Transverse colon (tissue), 4 donors: ENCODE measurements at regions not wholly inside any gene's neighbourhood (a gene's known extent, or its start where the extent isn't known, plus 50 kb on each side); places are given as distances from the start of the nearest gene placed in this dataset.

Experiments used
- DNase-seq: peaks from one replicate; pipeline ENCODE4 v3.0.0-alpha.2; 2019
- H3K27ac ChIP-seq, 4 donors: fragments of 200-600 bp; sonication (generic); 2 replicates each; pipeline ENCODE4 v1.5.1; 2016 to 2018; ENCODE audit warnings: inconsistent platforms in 4 of 4
- H3K27me3 ChIP-seq: fragments of 200-600 bp; sonication (generic); 2 replicates; pipeline ENCODE4 v1.5.1; 2017; ENCODE audit warnings: inconsistent platforms
- H3K36me3 ChIP-seq, 4 donors: fragments of 200-600 bp; sonication (generic); 2 replicates each; pipeline ENCODE4 v1.5.1; 2017 to 2019; ENCODE audit warnings: inconsistent platforms in 4 of 4
- H3K4me1 ChIP-seq, 4 donors: fragments of 200-600 bp; sonication (generic); 2 replicates each; pipeline ENCODE4 v1.5.1; 2017 to 2020; ENCODE audit warnings: inconsistent platforms in 4 of 4
- H3K4me3 ChIP-seq, 4 donors: fragments of 200-600 bp; sonication (generic); 1 replicate in 1 of 4; 2 replicates in 3 of 4; pipeline versions ENCODE4 v1.5.1 to v1.6.1; 2017 to 2019; ENCODE audit warnings: inconsistent platforms in 4 of 4
- H3K9me3 ChIP-seq, 2 donors: fragments of 200-600 bp; sonication (generic); 2 replicates each; pipeline ENCODE4 v1.5.1; 2017 to 2019; ENCODE audit warnings: inconsistent platforms in 2 of 2
- CTCF ChIP-seq, 5 experiments: fragments of 200-600 bp in 3 of 5; fragments of 450-650 bp in 2 of 5; sonication (generic) in 3 of 5; IDR thresholded peaks; 1 replicate in 2 of 5; 2 replicates in 3 of 5; pipeline ENCODE4 v1.5.1; 2016 to 2017; ENCODE audit warnings: antibody characterized with exemption in 5 of 5, inconsistent platforms in 3 of 5, mild to moderate bottlenecking in 2 of 5, moderate library complexity in 1 of 5
- EP300 ChIP-seq: sonication (generic); formaldehyde crosslinking; IDR thresholded peaks from one replicate; pipeline ENCODE4 v1.6.1; 2017; ENCODE audit warnings: antibody characterized with exemption, low read depth
- POLR2A ChIP-seq: fragments of 450-650 bp; IDR thresholded peaks from one replicate; pipeline ENCODE4 v1.6.1; 2016; ENCODE audit warnings: antibody characterized with exemption, mild to moderate bottlenecking, moderate library complexity
- POLR2AphosphoS5 ChIP-seq, 3 donors: sonication (generic); formaldehyde crosslinking; IDR thresholded peaks; one replicate each; pipeline ENCODE4 v1.6.1; 2016; ENCODE audit warnings: antibody characterized with exemption in 3 of 3
- WGBS, 2 donors: methylation state at CpG; one replicate each; pipeline ENCODE4 v1.1.5; 2018; ENCODE audit warnings: low coverage in 1 of 2; 5-methylcytosine and 5-hydroxymethylcytosine counted together
- in situ Hi-C, 4 donors: fragments of 200-750 bp; cut with MboI; loops; one replicate each; pipeline versions ENCODE4 v1.15.0 to v1.15.1; 2017; ENCODE audit warnings: low sequenced_read_pairs in 3 of 4, low pct_ligation_motif_present in 1 of 4, low pct_unique_long_range_greater_than_20kb in 1 of 4
- intact Hi-C: fragments of 100-400 bp; cut with DNase I; formaldehyde crosslinking; loops from one replicate; pipeline ENCODE4 v1.15.1; 2023; ENCODE audit warnings: low total_unique reads

- intact Hi-C loops = no loop called here
- Histone ChIP-seq H3K4me1 (no peaks in the 10 kb centered on the region), H3K4me3 (no peak overlapping the region), H3K36me3 (no peaks in the 10 kb centered on the region), H3K27me3 (peaks cover 34% of the 10 kb centered on the region), H3K9me3 (no peaks in the 10 kb centered on the region), H3K27ac (no peak overlapping the region)
- WGBS, 2 donors = 91 to 93% methylated on average over 5 of the region's 5 CpGs
- in situ Hi-C loops = no loop called here
- DNase-seq = no peak
- TF ChIP-seq CTCF (IDR thresholded peaks at IDR 0.05) (no peak), POLR2AphosphoS5 (IDR thresholded peaks at IDR 0.05) (no peak), EP300 (no peak), POLR2A (no peak)
These were observed 131.0 kb downstream of the MRM1 start for GRCh38 chr17:36732351-36732750.

GRCh38 chr17:36736201-36737156 lies 135.1 kb downstream of the MRM1 start:
- TF ChIP-seq POLR2AphosphoS5 (IDR thresholded peaks at IDR 0.05) (no peak), POLR2A (no peak), EP300 (no peak), CTCF (IDR thresholded peaks at IDR 0.05) (no peak)
- no peak for DNase-seq
- no peaks in the 10 kb centered on the region for H3K4me1 ChIP-seq
- H3K4me3 ChIP-seq = no peak overlapping the region
- WGBS, 2 donors = 57 to 77% methylated on average over 4 to 15 of the region's 15 CpGs
- H3K27me3 ChIP-seq = peaks cover 3% of the 10 kb centered on the region
- H3K27ac ChIP-seq = no peak overlapping the region
- intact Hi-C loops = no loop called here
- H3K9me3 ChIP-seq = no peaks in the 10 kb centered on the region
- in situ Hi-C loops = no loop called here
- no peaks in the 10 kb centered on the region for H3K36me3 ChIP-seq

- intact Hi-C loops (no loop called here), in situ Hi-C loops (no loop called here)
- H3K27me3 ChIP-seq = peaks cover 5% of the 10 kb centered on the region
- H3K4me3 ChIP-seq = no peak overlapping the region
- H3K27ac ChIP-seq = no peak overlapping the region
- H3K4me1 ChIP-seq = no peaks in the 10 kb centered on the region
- no peak for DNase-seq
- no peaks in the 10 kb centered on the region for H3K9me3 ChIP-seq
- WGBS, 2 donors = 81 to 86% methylated on average over 3 to 6 of the region's 6 CpGs
- no peaks in the 10 kb centered on the region for H3K36me3 ChIP-seq
- TF ChIP-seq CTCF (IDR thresholded peaks at IDR 0.05) (no peak), POLR2A (no peak), POLR2AphosphoS5 (IDR thresholded peaks at IDR 0.05) (no peak), EP300 (no peak)
These were observed 137.8 kb downstream of the MRM1 start for GRCh38 chr17:36739208-36739607.

- no peaks in the 10 kb centered on the region for H3K4me1 ChIP-seq
- DNase-seq = no peak
- H3K27ac ChIP-seq = no peak overlapping the region
- H3K9me3 ChIP-seq = no peaks in the 10 kb centered on the region
- peaks cover 5% of the 10 kb centered on the region for H3K27me3 ChIP-seq
- in situ Hi-C loops = no loop called here
- no peak overlapping the region for H3K4me3 ChIP-seq
- WGBS, 2 donors = 75 to 90% methylated on average over 2 to 8 of the region's 8 CpGs
- intact Hi-C loops = no loop called here
- no peaks in the 10 kb centered on the region for H3K36me3 ChIP-seq
- TF ChIP-seq EP300 (no peak), POLR2A (no peak), CTCF (IDR thresholded peaks at IDR 0.05) (no peak), POLR2AphosphoS5 (IDR thresholded peaks at IDR 0.05) (no peak)
These were observed 138.8 kb downstream of the MRM1 start for GRCh38 chr17:36740157-36740556.
